ENCODE measurements at regions not wholly inside any gene's neighbourhood (a gene's known extent, or its start where the extent isn't known, plus 50 kb on each side); places are given as distances from the start of the nearest gene placed in this dataset.

- TF ChIP-seq CTCF (conservative IDR thresholded peaks at IDR 0.05; ENCODE audit: low read depth, low read length) (no peak), EZH2 (IDR thresholded peaks at IDR 0.05; ENCODE audit: low read length, unreplicated experiment) (no peak)
Observed at GRCh38 chr1:221862971-221863370, 121.1 kb upstream of the DUSP10 start.

Measured in PC-3 (cell line).